ENCODE measurements at regions not wholly inside any gene's neighbourhood (a gene's known extent, or its start where the extent isn't known, plus 50 kb on each side); places are given as distances from the start of the nearest gene placed in this dataset.

DNA sequence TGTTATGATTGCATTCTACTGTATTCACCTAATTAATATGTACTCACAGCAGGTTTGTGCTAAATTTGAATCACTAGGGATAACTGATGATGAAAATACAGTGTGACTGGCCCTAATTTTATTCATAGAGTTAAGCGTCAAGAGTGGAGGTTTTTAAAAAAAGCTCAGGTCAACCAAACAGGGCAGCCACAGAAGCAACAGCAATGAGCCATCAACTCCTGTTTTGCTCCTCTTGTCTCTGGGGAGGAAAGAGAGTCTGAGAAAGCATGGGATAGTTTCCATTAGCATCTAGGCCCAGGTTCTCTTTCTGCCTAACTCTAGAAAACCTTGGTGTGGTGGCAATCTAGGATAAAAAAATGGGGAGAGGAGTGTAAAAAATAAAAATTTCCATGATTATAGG, 122.1 kb downstream of the OGFRL1 start:
- SMC1A ChIA-PET (ENCODE audit: uncharacterized antibody, unreplicated experiment): interaction anchor here (1.1 kb wide), 1 partner anchor 13 kb away, joined by 3 read pairs; no protein-coding TSS in a partner anchor
- Histone ChIP-seq H3K4me1 (ENCODE audit: control insufficient read depth, insufficient read depth, low read length) (no peaks in the 10 kb centered on the region), H3K4me3 (no peak overlapping the region), H3K9ac (ENCODE audit: control insufficient read depth, insufficient read depth, low read length) (no peak overlapping the region), H3K27ac (ENCODE audit: control insufficient read depth, insufficient read depth) (no peak overlapping the region), H4K20me1 (ENCODE audit: control insufficient read depth, insufficient read depth) (no peaks in the 10 kb centered on the region; the same call in 1 of the 2 replicates), H3K9me3 (replicated peaks; ENCODE audit: control insufficient read depth, insufficient read depth, low read length) (no peaks in the 10 kb centered on the region; the same call in 2 of the 3 replicates), H2AFZ (ENCODE audit: control insufficient read depth, low read depth, low read length) (no peak overlapping the region), H3K79me2 (ENCODE audit: control insufficient read depth, insufficient read depth, low read length) (no peaks in the 10 kb centered on the region), H3K27me3 (replicated peaks in 1 of 2; ENCODE audit: control insufficient read depth in 2 of 2, insufficient read depth in 2 of 2, low read length in 1 of 2) (no peaks in the 10 kb centered on the region), H3K36me3 (ENCODE audit: control insufficient read depth in 2 of 2, insufficient read depth in 2 of 2, low read length in 1 of 2) (no peaks in the 10 kb centered on the region), H3K4me2 (ENCODE audit: control insufficient read depth, insufficient read depth) (no peak overlapping the region)
- ATAC-seq: no peak
- FAIRE-seq: no peak
- POLR2A ChIA-PET: no interaction called here
- RAD21 ChIA-PET (ENCODE audit: unreplicated experiment): interaction anchor here (0.7 kb wide), 1 partner anchor 34 kb away, joined by 4 read pairs; no protein-coding TSS in a partner anchor
- BruUV-seq (replicated peaks): no TSS peak
- in situ Hi-C loops (cut with MboI) (no loop called here), intact Hi-C loops (cut with micrococcal nuclease; ENCODE audit: unreplicated experiment) (no loop called here)
- CTCF ChIA-PET: no interaction called here
- DNase-seq (ENCODE audit: low read depth, low spot score): no peak
- TF ChIP-seq, protein P1, sequence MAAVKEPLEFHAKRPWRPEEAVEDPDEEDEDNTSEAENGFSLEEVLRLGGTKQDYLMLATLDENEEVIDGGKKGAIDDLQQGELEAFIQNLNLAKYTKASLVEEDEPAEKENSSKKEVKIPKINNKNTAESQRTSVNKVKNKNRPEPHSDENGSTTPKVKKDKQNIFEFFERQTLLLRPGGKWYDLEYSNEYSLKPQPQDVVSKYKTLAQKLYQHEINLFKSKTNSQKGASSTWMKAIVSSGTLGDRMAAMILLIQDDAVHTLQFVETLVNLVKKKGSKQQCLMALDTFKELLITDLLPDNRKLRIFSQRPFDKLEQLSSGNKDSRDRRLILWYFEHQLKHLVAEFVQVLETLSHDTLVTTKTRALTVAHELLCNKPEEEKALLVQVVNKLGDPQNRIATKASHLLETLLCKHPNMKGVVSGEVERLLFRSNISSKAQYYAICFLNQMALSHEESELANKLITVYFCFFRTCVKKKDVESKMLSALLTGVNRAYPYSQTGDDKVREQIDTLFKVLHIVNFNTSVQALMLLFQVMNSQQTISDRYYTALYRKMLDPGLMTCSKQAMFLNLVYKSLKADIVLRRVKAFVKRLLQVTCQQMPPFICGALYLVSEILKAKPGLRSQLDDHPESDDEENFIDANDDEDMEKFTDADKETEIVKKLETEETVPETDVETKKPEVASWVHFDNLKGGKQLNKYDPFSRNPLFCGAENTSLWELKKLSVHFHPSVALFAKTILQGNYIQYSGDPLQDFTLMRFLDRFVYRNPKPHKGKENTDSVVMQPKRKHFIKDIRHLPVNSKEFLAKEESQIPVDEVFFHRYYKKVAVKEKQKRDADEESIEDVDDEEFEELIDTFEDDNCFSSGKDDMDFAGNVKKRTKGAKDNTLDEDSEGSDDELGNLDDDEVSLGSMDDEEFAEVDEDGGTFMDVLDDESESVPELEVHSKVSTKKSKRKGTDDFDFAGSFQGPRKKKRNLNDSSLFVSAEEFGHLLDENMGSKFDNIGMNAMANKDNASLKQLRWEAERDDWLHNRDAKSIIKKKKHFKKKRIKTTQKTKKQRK (IDR thresholded peaks at IDR 0.05; ENCODE audit: low read depth, low read length): no peak
- TF ChIP-seq KDM1A (IDR thresholded peaks at IDR 0.05; ENCODE audit: borderline replicate concordance) (no peak), POU2F2 (IDR thresholded peaks at IDR 0.05; ENCODE audit: borderline replicate concordance, low read depth, low read length) (no peak), POLR2AphosphoS5 (IDR thresholded peaks at IDR 0.05; ENCODE audit: low read length) (no peak), GABPA (IDR thresholded peaks at IDR 0.05; ENCODE audit: low read depth) (no peak), POLR2AphosphoS2 (IDR thresholded peaks at IDR 0.05; ENCODE audit: low read depth, low read length) (no peak), SRF (IDR thresholded peaks at IDR 0.05; ENCODE audit: low read depth in 2 of 2, low read length in 2 of 2) (no peak), NBN (IDR thresholded peaks at IDR 0.05) (no peak), WRNIP1 (IDR thresholded peaks at IDR 0.05; ENCODE audit: borderline replicate concordance, low read depth, low read length) (no peak)
- TF ChIP-seq, protein P2, sequence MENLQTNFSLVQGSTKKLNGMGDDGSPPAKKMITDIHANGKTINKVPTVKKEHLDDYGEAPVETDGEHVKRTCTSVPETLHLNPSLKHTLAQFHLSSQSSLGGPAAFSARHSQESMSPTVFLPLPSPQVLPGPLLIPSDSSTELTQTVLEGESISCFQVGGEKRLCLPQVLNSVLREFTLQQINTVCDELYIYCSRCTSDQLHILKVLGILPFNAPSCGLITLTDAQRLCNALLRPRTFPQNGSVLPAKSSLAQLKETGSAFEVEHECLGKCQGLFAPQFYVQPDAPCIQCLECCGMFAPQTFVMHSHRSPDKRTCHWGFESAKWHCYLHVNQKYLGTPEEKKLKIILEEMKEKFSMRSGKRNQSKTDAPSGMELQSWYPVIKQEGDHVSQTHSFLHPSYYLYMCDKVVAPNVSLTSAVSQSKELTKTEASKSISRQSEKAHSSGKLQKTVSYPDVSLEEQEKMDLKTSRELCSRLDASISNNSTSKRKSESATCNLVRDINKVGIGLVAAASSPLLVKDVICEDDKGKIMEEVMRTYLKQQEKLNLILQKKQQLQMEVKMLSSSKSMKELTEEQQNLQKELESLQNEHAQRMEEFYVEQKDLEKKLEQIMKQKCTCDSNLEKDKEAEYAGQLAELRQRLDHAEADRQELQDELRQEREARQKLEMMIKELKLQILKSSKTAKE (IDR thresholded peaks at IDR 0.05; ENCODE audit: low read depth, poor library complexity, severe bottlenecking): no peak
- WGBS (ENCODE audit: insufficient coverage, insufficient replicate concordance, low lambda C conversion rate, missing lambda C conversion rate): 94% methylated on average over 1 of the region's 1 CpG
